ENCODE measurements at regions not wholly inside any gene's neighbourhood (a gene's known extent, or its start where the extent isn't known, plus 50 kb on each side); places are given as distances from the start of the nearest gene placed in this dataset.

DNA sequence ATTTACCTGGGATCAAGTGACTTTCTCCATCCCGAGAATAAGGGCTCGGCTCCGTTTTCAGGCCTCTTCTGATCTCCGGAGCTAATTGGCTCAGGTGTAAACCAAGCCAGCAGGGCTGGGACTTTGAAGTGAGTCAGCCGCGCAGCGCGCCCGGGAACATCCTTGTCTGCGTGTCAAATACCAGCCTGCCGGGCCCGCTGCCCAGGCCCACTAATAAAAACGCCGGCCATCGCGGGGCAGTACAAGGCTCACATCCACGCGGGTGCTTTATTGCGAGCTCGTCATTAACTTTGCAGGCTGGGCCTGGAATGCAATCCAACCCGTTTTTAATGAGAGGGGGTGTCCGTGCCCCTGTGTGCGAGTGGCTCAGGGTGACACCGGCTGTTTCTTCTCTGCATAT, 416.8 kb downstream of the IRX2 start:
- no peak for DNase-seq
- Histone ChIP-seq H3K4me3 (no peak overlapping the region), H3K36me3 (no peaks in the 10 kb centered on the region), H3K27me3 (ENCODE audit: low read depth) (peaks cover 17% of the 10 kb centered on the region), H3K27ac (replicated peaks) (no peak overlapping the region), H3K4me1 (no peaks in the 10 kb centered on the region), H3K9me3 (replicated peaks) (no peaks in the 10 kb centered on the region)
- intact Hi-C loops (cut with micrococcal nuclease), result no loop called here
- TF ChIP-seq, protein P1, sequence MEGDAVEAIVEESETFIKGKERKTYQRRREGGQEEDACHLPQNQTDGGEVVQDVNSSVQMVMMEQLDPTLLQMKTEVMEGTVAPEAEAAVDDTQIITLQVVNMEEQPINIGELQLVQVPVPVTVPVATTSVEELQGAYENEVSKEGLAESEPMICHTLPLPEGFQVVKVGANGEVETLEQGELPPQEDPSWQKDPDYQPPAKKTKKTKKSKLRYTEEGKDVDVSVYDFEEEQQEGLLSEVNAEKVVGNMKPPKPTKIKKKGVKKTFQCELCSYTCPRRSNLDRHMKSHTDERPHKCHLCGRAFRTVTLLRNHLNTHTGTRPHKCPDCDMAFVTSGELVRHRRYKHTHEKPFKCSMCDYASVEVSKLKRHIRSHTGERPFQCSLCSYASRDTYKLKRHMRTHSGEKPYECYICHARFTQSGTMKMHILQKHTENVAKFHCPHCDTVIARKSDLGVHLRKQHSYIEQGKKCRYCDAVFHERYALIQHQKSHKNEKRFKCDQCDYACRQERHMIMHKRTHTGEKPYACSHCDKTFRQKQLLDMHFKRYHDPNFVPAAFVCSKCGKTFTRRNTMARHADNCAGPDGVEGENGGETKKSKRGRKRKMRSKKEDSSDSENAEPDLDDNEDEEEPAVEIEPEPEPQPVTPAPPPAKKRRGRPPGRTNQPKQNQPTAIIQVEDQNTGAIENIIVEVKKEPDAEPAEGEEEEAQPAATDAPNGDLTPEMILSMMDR (IDR thresholded peaks at IDR 0.05; ENCODE audit: borderline replicate concordance), result no peak

DNA sequence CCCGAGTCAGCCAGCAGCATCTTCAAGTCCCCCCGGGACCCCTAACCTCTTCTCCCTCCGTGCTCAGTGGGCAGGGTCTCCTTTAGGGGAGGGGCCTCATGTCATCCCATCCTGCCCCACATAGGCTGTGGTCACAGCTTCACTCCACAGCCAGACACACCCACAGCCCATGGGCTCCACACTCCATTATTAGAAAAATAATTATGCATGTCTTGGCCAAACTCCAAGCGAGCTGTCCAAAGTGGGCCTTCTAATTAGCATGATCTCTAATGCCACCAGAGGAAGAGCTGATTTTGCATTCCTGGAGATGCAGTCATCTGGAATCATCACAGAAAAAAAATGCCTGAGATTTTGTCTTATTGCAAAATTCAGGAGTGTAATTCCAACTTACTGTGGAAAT, 418.2 kb downstream of the IRX2 start:
- intact Hi-C loops (cut with micrococcal nuclease), result no loop called here
- TF ChIP-seq, protein P1 (IDR thresholded peaks at IDR 0.05; ENCODE audit: borderline replicate concordance), result no peak
- H3K27me3 ChIP-seq (ENCODE audit: low read depth), result peaks cover 25% of the 10 kb centered on the region
- no peak overlapping the region for H3K4me3 ChIP-seq
- no peaks in the 10 kb centered on the region for H3K36me3 ChIP-seq
- H3K9me3 ChIP-seq (replicated peaks), result no peaks in the 10 kb centered on the region
- no peaks in the 10 kb centered on the region for H3K4me1 ChIP-seq
- H3K27ac ChIP-seq (replicated peaks), result no peak overlapping the region
- no peak for DNase-seq

DNA sequence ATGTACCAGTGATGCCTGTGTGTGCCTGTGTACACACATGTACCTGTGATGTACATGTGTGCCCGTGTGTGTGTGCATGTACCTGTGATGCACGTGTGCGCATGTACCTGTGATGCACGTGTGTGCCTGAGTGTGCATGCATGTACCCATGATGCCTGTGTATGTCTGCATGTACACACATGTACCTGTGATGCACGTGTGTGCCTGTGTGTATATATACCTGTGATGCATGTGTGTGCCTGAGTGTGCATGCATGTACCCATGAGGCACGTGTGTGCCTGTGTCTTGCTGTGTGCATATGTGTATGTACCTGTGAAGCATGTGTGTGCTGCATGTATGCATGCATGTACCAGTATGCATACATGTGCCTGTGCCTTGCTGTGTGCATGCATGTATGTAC, 419.0 kb downstream of the IRX2 start:
- H3K4me1 ChIP-seq, result no peaks in the 10 kb centered on the region
- no peaks in the 10 kb centered on the region for H3K9me3 ChIP-seq (replicated peaks)
- intact Hi-C loops (cut with micrococcal nuclease), result no loop called here
- no peaks in the 10 kb centered on the region for H3K36me3 ChIP-seq
- TF ChIP-seq, protein P1 (IDR thresholded peaks at IDR 0.05; ENCODE audit: borderline replicate concordance), result no peak
- no peak overlapping the region for H3K4me3 ChIP-seq
- no peak for DNase-seq
- H3K27ac ChIP-seq (replicated peaks), result no peak overlapping the region
- H3K27me3 ChIP-seq (ENCODE audit: low read depth), result peaks cover 25% of the 10 kb centered on the region

DNA sequence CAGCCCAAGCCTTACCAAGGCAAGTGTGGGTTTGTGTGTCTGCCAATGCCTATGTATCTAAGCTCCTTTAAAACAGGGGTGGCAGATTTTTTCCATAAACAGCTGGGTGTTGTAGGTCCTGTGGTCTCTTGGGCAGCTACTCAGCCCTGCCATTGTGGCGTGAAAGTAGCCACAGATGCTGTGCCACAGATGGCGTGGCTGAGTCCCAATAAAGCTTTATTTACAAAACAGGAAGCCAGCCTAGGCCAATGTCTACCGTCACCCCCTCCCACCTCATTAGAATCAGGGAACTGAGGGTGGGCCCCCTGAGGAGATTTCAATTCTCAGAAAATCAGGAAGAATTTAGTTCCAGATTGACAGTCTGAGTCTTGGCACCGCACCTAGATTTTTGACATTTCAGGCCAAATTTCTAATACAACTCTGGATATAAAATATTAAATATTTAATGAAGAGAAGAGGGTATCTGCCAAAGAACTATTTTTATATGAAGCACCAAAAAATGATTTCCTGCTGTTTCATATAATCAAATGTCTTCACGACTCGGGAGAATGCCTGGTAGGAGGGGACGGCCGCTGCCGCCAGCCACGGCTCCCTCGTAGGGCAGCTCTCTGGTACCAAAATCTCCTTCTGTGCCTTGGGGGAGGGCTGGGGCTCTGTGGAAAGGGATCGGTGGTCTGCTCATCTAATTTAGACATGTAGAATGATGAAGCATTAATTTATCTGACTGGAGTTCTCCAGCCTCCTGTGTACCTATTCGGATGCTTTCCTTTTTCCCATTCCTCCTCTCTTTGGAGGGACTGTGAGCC, 420.9 kb downstream of the IRX2 start:
- TF ChIP-seq, protein P1 (IDR thresholded peaks at IDR 0.05; ENCODE audit: borderline replicate concordance), result no peak
- no peaks in the 10 kb centered on the region for H3K4me1 ChIP-seq
- H3K36me3 ChIP-seq, result no peaks in the 10 kb centered on the region
- H3K9me3 ChIP-seq (replicated peaks), result no peaks in the 10 kb centered on the region
- H3K4me3 ChIP-seq, result no peak overlapping the region
- no peak overlapping the region for H3K27ac ChIP-seq (replicated peaks)
- DNase-seq, result no peak
- intact Hi-C loops (cut with micrococcal nuclease), result no loop called here
- H3K27me3 ChIP-seq (ENCODE audit: low read depth), result peaks cover 32% of the 10 kb centered on the region

DNA sequence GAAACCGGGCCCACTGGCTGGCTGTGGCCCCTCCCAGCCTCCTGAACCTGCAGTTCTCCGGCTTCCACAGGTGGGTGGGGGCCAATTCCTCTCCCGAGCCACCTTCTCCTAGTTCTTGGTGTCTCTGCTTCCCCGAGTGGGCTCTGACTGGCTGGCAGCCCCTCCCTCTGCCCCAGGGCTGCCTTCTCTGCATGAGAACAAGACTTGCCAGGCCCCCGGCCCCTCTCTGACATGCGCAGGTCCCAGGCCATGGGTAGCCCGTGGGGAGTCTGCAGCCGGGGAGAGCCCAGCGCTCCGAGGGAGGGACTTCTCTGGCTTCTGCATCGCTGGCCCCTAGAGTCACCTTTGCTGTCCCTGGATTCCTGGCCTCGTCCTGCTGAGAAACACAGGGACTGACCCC, 421.7 kb downstream of the IRX2 start:
- TF ChIP-seq, protein P1 (IDR thresholded peaks at IDR 0.05; ENCODE audit: borderline replicate concordance), result no peak
- H3K4me1 ChIP-seq, result no peaks in the 10 kb centered on the region
- DNase-seq, result no peak
- intact Hi-C loops (cut with micrococcal nuclease), result no loop called here
- peaks cover 38% of the 10 kb centered on the region for H3K27me3 ChIP-seq (ENCODE audit: low read depth)
- H3K36me3 ChIP-seq, result no peaks in the 10 kb centered on the region
- H3K27ac ChIP-seq (replicated peaks), result no peak overlapping the region
- no peak overlapping the region for H3K4me3 ChIP-seq
- H3K9me3 ChIP-seq (replicated peaks), result no peaks in the 10 kb centered on the region

Measured in left ventricle myocardium inferior (tissue), 1 donor.